NB4 (cell line): ENCODE measurements at regions not wholly inside any gene's neighbourhood (a gene's known extent, or its start where the extent isn't known, plus 50 kb on each side); places are given as distances from the start of the nearest gene placed in this dataset.

Experiments used
- CTCF ChIP-seq: IDR thresholded peaks from one replicate; pipeline ENCODE4 v1.5.1; 2012; ENCODE audit warnings: low read depth, low read length
- MAX ChIP-seq: IDR thresholded peaks from 2 replicates; pipeline ENCODE4 v1.6.1; 2011; ENCODE audit warnings: low read depth, low read length
- MYC ChIP-seq: IDR thresholded peaks from 2 replicates; pipeline ENCODE4 v1.6.1; 2011; ENCODE audit warnings: low read depth, low read length
- POLR2A ChIP-seq: IDR thresholded peaks from 2 replicates; pipeline ENCODE4 v1.6.1; 2011; ENCODE audit warnings: mild to moderate bottlenecking; ENCODE audit not compliant: insufficient read length; ENCODE audit errors: extremely low read depth

- TF ChIP-seq CTCF: no peak
- TF ChIP-seq POLR2A: no peak
- no peak for TF ChIP-seq MAX
- no peak for TF ChIP-seq MYC
Observed at GRCh38 chr15:35136321-35137189, 51.5 kb upstream of the NANOGP8 start.
